SKM-1 treated with dmso at 0.1 percent for 144 hours (cell line): ENCODE measurements at regions not wholly inside any gene's neighbourhood (a gene's known extent, or its start where the extent isn't known, plus 50 kb on each side); places are given as distances from the start of the nearest gene placed in this dataset.
"Not testable (repeated sequence)": the region's sequence is repeated elsewhere in the genome, so short reads cannot be mapped to it uniquely, and the experiment has no call there.

Experiments used
- DNase-seq: peaks from one replicate; lab custom pipeline; 2025; ENCODE audit not compliant: unreplicated experiment; lab: John Stamatoyannopoulos, UW

DNA sequence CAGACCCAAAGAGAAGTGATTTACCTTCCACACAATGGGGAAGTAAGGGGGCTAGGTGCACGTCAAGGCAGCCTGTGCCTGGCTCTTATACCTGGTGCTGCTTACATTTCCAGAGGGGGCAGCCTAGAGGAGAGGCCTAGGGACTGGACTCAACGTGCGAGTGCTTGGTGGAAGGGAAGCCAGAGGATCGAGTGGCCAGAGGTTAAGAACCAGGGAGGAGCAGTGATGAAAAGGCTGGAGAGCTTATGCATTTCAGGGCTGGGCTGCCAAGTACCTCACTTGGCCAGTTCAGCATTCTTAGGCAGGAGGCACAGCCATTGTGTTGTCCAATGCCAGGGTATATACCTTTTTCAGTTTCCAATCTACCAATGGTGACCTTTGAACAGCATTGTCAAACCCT lies 77.4 kb downstream of the LAT start:
- DNase-seq: not testable (repeated sequence)

DNA sequence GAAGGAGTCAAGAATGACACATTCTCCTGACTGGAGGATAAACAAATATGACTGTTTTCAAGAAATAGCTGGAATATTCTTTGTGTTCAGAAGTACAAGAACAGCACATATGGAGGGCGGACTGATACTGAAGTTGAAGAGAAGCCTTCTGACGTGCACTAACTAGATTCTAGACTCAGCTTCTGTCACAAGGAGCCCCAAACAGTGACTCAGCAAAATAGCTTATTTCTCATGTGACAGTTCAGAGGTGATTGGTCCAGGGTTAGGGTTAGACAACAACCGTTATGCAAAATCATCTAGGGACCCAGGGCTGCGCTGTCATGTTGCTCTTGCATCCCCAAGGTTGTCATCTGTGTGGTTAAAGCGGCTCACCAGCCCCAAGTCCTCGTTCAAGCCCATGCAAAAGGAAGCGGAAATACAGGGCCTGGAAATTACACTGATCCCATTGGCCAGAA lies 76.6 kb downstream of the LAT start:
- DNase-seq: not testable (repeated sequence)

DNA sequence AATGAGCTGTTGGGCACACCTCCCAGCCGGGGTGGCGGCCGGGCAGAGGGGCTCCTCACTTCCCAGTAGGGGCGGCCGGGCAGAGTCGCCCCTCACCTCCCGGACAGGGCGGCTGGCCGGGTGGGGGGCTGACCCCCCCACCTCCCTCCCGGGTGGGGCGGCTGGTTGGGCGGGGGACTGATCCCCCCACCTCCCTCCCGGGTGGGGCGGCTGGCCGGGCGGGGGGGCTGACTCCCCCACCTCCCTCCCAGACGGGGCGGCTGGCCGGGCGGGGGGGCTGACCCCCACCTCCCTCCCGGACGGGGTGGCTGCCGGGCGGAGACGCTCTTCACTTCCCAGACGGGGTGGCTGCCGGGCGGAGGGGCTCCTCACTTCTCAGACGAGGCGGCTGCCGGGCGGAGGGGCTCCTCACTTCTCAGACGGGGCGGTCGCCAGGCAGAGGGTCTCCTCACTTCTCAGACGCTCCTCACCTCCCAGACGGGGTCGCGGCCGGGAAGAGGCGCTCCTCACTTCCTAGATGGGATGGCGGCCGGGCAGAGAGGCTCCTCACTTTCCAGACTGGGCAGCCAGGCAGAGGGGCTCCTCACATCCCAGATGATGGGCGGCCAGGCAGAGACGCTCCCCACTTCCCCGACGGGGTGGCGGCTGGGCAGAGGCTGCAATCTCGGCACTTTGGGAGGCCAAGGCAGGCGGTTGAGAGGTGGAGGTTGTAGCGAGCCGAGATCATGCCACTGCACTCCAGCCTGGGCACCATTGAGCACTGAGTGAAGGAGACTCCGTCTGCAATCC lies 75.4 kb downstream of the LAT start:
- DNase-seq: not testable (repeated sequence)

DNA sequence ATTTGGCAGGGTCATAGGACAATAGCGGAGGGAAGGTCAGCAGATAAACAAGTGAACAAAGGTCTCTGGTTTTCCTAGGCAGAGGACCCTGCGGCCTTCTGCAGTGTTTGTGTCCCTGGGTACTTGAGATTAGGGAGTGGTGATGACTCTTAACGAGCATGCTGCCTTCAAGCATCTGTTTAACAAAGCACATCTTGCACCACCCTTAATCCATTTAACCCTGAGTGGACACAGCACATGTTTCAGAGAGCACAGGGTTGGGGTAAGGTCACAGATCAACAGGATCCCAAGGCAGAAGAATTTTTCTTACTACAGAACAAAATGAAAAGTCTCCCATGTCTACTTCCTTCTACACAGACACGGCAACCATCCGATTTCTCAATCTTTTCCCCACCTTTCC lies 74.7 kb downstream of the LAT start:
- not testable (repeated sequence) for DNase-seq
